IMR-90 (cell line): ENCODE measurements at regions not wholly inside any gene's neighbourhood (a gene's known extent, or its start where the extent isn't known, plus 50 kb on each side); places are given as distances from the start of the nearest gene placed in this dataset.

Experiments
- FOS ChIP-seq: fragments of 150-350 bp; IDR thresholded peaks from 2 replicates; pipeline ENCODE4 v1.6.1; 2016; ENCODE audit warnings: low read depth, low read length
- MAFK ChIP-seq: IDR thresholded peaks from 2 replicates; pipeline ENCODE4 v1.6.1; 2012; ENCODE audit warnings: low read depth, low read length, improper control_type of control experiment
- MXI1 ChIP-seq: IDR thresholded peaks from 2 replicates; pipeline ENCODE4 v1.6.1; 2012; ENCODE audit warnings: low read depth, mild to moderate bottlenecking, low read length, moderate library complexity, borderline replicate concordance
- POLR2A ChIP-seq: IDR thresholded peaks from 2 replicates; pipeline ENCODE4 v1.6.1; 2012; ENCODE audit warnings: mild to moderate bottlenecking, low read depth, low read length
- RAD21 ChIP-seq: IDR thresholded peaks from 2 replicates; pipeline ENCODE4 v1.6.1; 2012; ENCODE audit warnings: low read length, improper control_type of control experiment
- RCOR1 ChIP-seq: IDR thresholded peaks from 2 replicates; pipeline ENCODE4 v1.6.1; 2012; ENCODE audit warnings: mild to moderate bottlenecking, low read length, improper control_type of control experiment; ENCODE audit not compliant: insufficient replicate concordance
- SMC3 ChIP-seq: fragments of 150-350 bp; IDR thresholded peaks from 2 replicates; pipeline ENCODE4 v1.6.1; 2016; ENCODE audit warnings: low read depth, mild to moderate bottlenecking, antibody characterized with exemption, low read length, moderate library complexity
- TF ChIP-seq, protein P1 (sequence below): conservative IDR thresholded peaks from 2 replicates; pipeline ENCODE4 v1.5.1; 2012; ENCODE audit warnings: mild to moderate bottlenecking, low read depth, low read length, improper control_type of control experiment
- TF ChIP-seq, protein P2 (sequence below): fragments of 150-350 bp; IDR thresholded peaks from 2 replicates; pipeline ENCODE4 v1.6.1; 2016; ENCODE audit warnings: low read depth, mild to moderate bottlenecking, low read length, moderate library complexity, borderline replicate concordance
- TF ChIP-seq, protein P3 (sequence below): fragments of 150-350 bp; IDR thresholded peaks from 2 replicates; pipeline ENCODE4 v1.6.1; 2017; ENCODE audit warnings: mild to moderate bottlenecking, antibody characterized with exemption, low read length, low read depth

DNA sequence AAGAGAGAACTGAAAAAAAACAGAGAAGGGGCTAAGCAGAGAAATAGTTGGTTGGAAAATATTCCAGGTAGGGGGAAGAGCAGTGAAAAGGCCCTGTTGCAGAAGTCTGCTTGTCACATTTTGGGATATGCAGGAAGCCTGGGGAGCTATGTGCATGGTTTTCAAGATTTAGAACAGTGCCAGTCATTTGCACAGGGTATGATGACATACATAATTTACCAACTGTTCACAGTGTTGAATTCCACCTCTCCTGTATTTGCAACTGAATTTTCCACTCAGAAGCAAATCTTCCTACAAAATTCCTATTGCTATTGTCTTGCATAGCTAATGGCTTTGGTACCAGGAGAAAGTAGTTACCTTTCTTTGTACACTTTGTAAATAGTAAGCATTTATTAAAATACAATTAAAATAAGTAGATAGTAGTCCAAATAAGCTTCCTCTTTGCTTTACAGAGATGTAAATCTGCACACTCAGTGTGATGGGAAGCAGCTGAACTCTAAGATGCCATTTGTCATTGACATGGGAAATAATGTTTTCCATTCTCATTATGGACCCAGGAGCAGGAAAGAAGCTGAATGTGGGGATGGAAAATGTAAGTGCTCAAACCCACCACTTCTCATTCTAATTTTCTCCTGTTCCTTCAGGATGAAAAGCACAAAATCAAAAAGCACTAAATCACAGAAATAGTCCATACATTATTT lies 177.4 kb downstream of the BTG1 start:
- TF ChIP-seq, protein P1, sequence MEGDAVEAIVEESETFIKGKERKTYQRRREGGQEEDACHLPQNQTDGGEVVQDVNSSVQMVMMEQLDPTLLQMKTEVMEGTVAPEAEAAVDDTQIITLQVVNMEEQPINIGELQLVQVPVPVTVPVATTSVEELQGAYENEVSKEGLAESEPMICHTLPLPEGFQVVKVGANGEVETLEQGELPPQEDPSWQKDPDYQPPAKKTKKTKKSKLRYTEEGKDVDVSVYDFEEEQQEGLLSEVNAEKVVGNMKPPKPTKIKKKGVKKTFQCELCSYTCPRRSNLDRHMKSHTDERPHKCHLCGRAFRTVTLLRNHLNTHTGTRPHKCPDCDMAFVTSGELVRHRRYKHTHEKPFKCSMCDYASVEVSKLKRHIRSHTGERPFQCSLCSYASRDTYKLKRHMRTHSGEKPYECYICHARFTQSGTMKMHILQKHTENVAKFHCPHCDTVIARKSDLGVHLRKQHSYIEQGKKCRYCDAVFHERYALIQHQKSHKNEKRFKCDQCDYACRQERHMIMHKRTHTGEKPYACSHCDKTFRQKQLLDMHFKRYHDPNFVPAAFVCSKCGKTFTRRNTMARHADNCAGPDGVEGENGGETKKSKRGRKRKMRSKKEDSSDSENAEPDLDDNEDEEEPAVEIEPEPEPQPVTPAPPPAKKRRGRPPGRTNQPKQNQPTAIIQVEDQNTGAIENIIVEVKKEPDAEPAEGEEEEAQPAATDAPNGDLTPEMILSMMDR: no peak
- no peak for TF ChIP-seq RAD21
- no peak for TF ChIP-seq RCOR1
- no peak for TF ChIP-seq SMC3
- TF ChIP-seq, protein P2, sequence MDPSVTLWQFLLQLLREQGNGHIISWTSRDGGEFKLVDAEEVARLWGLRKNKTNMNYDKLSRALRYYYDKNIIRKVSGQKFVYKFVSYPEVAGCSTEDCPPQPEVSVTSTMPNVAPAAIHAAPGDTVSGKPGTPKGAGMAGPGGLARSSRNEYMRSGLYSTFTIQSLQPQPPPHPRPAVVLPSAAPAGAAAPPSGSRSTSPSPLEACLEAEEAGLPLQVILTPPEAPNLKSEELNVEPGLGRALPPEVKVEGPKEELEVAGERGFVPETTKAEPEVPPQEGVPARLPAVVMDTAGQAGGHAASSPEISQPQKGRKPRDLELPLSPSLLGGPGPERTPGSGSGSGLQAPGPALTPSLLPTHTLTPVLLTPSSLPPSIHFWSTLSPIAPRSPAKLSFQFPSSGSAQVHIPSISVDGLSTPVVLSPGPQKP: no peak
- TF ChIP-seq POLR2A: no peak
- no peak for TF ChIP-seq MXI1
- no peak for TF ChIP-seq MAFK
- TF ChIP-seq, protein P3, sequence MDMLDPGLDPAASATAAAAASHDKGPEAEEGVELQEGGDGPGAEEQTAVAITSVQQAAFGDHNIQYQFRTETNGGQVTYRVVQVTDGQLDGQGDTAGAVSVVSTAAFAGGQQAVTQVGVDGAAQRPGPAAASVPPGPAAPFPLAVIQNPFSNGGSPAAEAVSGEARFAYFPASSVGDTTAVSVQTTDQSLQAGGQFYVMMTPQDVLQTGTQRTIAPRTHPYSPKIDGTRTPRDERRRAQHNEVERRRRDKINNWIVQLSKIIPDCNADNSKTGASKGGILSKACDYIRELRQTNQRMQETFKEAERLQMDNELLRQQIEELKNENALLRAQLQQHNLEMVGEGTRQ: no peak
- TF ChIP-seq FOS: no peak
